ENCODE measurements at regions not wholly inside any gene's neighbourhood (a gene's known extent, or its start where the extent isn't known, plus 50 kb on each side); places are given as distances from the start of the nearest gene placed in this dataset.

DNA sequence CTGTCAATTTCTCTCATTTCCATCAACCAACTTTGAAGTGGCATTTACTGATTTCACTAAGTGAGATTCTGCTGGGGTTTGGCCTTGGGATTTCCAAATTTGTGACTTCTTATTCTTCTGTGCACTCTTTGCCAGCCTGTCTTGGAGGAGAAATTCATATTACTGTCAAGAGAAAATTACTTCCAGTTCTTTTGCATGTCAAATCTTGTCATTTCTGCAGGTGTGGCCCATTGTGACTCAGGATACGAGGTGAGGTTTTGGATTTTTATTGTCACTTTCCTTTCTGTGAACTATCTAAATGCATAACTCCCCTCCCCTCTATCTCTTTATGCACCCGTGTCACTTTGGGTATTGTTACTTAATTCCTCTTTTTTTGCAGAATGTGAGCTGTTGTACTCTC is 102.6 kb upstream of the GUCY1A1 start:
- no peak overlapping the region for H3K4me3 ChIP-seq (ENCODE audit: low read depth, low read length)
- TF ChIP-seq, protein P1, sequence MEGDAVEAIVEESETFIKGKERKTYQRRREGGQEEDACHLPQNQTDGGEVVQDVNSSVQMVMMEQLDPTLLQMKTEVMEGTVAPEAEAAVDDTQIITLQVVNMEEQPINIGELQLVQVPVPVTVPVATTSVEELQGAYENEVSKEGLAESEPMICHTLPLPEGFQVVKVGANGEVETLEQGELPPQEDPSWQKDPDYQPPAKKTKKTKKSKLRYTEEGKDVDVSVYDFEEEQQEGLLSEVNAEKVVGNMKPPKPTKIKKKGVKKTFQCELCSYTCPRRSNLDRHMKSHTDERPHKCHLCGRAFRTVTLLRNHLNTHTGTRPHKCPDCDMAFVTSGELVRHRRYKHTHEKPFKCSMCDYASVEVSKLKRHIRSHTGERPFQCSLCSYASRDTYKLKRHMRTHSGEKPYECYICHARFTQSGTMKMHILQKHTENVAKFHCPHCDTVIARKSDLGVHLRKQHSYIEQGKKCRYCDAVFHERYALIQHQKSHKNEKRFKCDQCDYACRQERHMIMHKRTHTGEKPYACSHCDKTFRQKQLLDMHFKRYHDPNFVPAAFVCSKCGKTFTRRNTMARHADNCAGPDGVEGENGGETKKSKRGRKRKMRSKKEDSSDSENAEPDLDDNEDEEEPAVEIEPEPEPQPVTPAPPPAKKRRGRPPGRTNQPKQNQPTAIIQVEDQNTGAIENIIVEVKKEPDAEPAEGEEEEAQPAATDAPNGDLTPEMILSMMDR (IDR thresholded peaks at IDR 0.05; ENCODE audit: low read depth, low read length): no peak

DNA sequence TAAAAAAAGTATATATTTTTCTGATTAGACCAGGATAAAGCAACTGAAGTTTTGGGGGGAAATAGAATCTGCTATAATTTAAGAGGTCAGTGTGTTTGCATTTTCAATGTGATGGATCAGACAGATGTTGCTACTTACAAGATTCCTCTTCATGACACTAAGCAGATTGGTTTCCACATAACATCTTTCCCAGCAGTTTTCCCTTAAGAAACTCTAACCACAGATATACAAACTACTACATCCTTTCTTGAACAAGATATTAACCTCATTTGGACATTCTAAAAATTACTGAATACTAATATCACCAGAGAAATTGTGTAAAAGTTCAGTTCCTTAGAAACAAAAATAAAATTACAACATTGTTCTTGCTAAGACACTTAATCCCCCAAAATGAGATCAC is 106.7 kb upstream of the GUCY1A1 start:
- TF ChIP-seq, protein P1 (IDR thresholded peaks at IDR 0.05; ENCODE audit: low read depth, low read length): no peak
- H3K4me3 ChIP-seq (ENCODE audit: low read depth, low read length): no peak overlapping the region

DNA sequence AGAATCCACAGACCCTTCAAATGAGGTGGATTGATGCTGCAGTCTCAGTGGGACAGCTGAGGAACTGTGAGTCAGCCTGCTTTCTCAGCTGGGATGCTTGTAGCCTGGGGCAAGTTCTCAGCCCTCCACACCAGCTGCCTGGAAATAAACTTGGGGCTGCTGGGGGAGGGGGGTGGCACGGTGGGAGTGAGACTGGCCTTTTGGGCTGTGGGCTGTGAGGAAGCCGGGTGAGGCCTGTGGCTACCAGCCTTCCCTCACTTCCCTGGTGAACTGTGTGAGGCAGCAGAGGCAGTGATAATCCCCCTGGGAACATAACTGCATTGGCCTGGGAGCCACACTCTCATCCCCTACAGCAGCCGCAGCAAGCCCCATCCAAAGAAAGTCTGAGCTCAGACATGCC is 114.5 kb upstream of the GUCY1A1 start:
- H3K4me3 ChIP-seq (ENCODE audit: low read depth, low read length): no peak overlapping the region
- TF ChIP-seq, protein P1 (IDR thresholded peaks at IDR 0.05; ENCODE audit: low read depth, low read length): no peak

DNA sequence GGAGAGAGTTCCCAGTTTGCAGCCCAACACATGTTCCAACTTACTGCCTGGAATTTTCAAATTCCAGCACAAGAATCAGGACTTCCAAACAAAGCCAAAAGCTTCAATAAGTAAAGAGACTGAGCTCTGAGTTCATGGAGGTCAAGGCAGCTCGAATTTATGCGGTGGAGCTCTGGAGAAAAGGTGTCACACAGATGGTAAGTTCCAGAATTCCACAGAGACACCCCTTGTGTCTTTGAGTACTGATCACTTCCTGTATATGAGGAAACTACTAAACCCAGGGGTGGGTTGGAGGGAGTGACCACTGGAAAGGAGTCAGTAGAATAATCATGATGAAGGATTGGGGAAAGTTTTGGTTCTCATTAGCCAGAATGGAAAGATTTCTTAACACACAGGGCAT is 118.5 kb upstream of the GUCY1A1 start:
- TF ChIP-seq, protein P1 (IDR thresholded peaks at IDR 0.05; ENCODE audit: low read depth, low read length): no peak
- no peak overlapping the region for H3K4me3 ChIP-seq (ENCODE audit: low read depth, low read length)

DNA sequence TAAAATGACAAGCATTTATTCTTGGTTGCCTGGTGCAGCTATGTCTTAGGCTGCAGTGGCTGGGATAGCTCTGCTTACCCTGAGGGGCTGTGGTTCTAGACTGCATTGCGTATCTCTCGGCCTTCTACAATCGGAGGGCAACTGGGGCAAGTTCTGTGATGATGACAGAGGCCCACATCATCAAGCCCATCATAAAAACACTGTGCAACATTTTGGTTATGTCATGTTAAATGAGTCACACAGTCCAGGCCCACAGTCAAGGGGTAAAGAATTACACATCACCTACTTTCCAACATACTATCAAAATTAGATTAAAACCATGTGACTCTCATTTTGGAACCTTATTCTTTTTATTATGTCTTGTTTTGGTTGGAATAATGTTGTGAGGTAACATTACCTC is 120.2 kb upstream of the GUCY1A1 start:
- TF ChIP-seq, protein P1 (IDR thresholded peaks at IDR 0.05; ENCODE audit: low read depth, low read length): no peak
- no peak overlapping the region for H3K4me3 ChIP-seq (ENCODE audit: low read depth, low read length)

DNA sequence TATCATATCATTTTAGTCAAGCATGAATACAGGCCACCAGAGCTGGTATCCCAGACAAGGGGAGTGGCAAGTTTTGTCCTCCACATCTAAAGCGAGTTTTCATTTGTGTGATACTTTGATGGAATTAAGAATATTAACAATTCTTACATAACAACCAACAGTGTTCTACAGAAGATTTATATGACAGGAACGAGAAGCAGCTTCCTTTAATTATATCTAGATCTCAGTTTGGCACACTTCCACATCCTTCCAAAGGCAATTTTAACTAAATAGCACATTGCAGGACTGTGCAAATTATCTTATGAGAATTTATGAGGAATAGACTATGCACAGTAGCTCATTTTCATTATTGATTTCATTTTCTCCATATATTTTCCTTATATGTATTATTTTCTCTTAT is 121.2 kb upstream of the GUCY1A1 start:
- TF ChIP-seq, protein P1 (IDR thresholded peaks at IDR 0.05; ENCODE audit: low read depth, low read length): no peak
- no peak overlapping the region for H3K4me3 ChIP-seq (ENCODE audit: low read depth, low read length)

DNA sequence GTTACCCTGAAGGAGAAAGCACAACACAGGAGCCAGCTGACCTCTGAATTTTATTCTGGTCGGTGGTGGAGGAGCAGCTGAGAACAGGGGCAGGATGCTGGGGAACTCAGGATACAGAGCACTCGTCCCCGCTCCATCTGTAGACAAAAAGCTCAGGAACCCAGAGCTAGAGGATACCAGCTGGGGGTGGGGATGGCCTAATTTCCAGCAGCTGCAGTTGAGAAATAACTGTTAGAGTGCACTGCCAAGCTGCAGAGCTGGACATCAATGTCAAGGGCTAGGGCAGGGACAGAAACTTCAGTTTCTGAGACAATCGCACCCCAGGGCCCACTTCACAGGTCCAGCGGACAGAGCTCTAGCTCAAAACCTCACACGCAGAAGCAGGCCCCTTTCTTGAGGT is 122.1 kb upstream of the GUCY1A1 start:
- no peak overlapping the region for H3K4me3 ChIP-seq (ENCODE audit: low read depth, low read length)
- TF ChIP-seq, protein P1 (IDR thresholded peaks at IDR 0.05; ENCODE audit: low read depth, low read length): no peak
